Fibroblast of pulmonary artery (primary cell): ENCODE measurements at regions not wholly inside any gene's neighbourhood (a gene's known extent, or its start where the extent isn't known, plus 50 kb on each side); places are given as distances from the start of the nearest gene placed in this dataset.

Experiments used
- DNase-seq: peaks from one replicate; pipeline ENCODE4 v3.0.0-alpha.2; 2010; ENCODE audit warnings: low read depth
- H3K4me3 ChIP-seq: replicated peaks from 2 replicates; pipeline ENCODE4 v1.5.1; 2011; ENCODE audit warnings: low read depth, mild to moderate bottlenecking, control low read depth, low read length, moderate library complexity
- TF ChIP-seq, protein P1 (sequence below): IDR thresholded peaks from 2 replicates; pipeline ENCODE4 v1.5.1; 2011; ENCODE audit warnings: mild to moderate bottlenecking, control low read depth, low read length, inconsistent platforms; ENCODE audit errors: missing control alignments

DNA sequence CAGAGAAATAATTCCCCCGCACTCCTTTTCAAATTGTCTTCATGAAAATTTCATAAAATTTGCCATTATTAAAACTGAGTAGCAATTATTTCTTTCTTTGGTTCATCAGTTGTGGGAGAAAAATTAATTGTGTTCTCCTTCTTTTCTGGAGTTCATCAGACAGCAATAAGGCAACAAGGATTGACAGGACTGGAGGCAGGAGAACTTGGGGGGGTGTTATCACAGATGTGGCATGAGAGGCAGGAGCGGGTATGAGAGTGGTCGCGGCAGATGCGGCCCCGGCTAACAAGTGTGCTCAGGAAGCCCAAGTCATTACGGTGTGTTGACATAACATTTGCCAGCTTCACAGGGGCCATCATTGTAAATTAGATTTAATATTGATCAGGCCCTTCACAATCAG is 306.6 kb upstream of the TMPO start:
- TF ChIP-seq, protein P1, sequence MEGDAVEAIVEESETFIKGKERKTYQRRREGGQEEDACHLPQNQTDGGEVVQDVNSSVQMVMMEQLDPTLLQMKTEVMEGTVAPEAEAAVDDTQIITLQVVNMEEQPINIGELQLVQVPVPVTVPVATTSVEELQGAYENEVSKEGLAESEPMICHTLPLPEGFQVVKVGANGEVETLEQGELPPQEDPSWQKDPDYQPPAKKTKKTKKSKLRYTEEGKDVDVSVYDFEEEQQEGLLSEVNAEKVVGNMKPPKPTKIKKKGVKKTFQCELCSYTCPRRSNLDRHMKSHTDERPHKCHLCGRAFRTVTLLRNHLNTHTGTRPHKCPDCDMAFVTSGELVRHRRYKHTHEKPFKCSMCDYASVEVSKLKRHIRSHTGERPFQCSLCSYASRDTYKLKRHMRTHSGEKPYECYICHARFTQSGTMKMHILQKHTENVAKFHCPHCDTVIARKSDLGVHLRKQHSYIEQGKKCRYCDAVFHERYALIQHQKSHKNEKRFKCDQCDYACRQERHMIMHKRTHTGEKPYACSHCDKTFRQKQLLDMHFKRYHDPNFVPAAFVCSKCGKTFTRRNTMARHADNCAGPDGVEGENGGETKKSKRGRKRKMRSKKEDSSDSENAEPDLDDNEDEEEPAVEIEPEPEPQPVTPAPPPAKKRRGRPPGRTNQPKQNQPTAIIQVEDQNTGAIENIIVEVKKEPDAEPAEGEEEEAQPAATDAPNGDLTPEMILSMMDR, result no peak
- DNase-seq, result no peak
- no peak overlapping the region for H3K4me3 ChIP-seq

DNA sequence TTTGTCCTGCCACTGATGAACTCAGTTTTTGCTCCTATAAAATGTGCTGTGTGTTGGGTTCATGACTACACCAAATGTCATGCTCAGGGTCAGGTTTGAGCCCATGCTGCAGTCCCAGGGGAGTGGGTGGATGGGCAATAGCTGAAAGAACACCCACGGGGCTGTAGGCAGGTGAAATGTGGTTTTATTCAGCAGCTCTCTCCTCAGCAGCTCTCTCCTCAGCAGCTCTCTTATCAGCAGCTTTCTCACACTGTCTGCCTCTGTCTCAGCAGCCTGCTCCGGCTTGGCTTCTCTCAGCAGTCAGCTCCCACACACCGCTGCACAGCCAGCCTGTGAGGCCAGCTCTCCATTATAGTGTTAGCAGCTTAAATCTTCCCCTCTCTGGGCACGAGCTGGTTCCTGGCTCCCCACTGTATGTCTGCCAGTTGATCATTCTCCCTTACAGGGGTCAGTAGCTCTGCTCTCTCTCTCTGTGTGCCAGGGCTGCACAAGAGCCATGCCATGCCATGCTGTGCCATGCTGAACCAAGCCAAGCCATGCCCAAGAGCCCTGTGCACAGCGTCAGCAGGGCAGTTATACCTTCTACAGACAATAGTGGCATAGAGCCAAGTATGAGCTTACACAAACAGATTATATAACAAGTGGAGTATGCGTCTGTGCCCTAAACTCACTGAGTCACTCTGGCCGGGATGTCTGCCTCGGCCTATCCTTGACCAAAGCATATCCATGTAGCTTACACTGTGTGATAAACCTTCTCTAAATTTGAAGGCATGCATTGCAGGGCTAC is 303.3 kb upstream of the TMPO start:
- TF ChIP-seq, protein P1, result no peak
- peak; percentile 55 for DNase-seq
- H3K4me3 ChIP-seq, result no peak overlapping the region

DNA sequence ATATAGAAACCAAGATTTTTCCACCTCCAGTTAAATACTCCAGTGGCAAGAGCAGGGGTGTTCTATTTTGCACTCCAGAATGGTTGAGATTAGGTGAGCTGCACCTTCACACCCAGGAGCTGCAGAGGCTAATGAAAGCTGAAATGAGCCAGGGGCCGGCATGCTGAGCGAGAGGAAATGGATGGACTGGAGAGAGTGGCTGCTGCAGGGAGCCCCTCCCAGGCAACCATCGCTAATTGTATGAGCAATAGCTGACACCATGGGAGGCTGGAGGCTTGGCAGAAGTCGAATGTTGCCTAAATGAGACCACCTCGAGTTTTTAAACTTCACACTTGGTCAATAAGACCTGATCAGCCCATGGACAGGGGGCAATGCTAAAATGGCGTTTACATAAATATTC is 301.8 kb upstream of the TMPO start:
- TF ChIP-seq, protein P1, result no peak
- H3K4me3 ChIP-seq, result no peak overlapping the region
- DNase-seq, result no peak

DNA sequence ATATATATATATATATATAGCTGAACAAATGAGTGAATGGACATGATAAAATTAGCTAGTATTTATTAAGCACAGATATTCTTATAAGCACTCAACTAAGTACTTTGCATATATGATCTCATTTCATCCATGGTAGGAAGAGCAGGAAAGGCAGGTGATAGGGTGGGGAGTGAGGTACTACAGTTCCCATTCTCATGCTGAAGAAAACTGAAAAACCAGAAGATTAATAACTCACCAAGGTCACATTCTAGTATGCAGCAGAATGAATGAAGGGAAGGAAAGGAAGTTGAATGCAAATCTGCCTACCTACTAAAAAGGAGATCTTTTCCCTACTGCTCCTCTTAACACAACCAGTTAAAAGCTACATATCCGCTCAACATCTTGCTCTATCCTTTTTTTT is 298.1 kb upstream of the TMPO start:
- TF ChIP-seq, protein P1, result no peak
- no peak for DNase-seq
- no peak overlapping the region for H3K4me3 ChIP-seq

DNA sequence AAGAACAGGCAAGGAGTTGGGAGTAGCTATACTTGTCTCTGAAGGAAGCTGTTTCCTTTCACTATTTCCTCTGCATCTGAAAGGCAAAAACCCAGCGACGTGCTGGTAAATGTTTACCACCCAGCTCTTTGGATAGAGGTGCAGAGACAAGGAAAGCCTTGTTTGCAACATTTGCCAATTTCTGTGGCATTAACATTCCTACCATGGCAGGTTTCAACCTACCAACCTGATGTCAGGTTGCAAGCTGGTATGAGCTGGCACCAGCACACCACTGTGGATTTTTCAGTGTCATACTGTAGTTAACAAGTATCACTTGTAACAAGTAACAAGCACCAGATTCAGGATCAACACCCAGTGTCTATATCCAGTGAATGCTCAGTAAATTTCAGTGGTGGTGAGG is 294.8 kb upstream of the TMPO start:
- H3K4me3 ChIP-seq, result no peak overlapping the region
- TF ChIP-seq, protein P1, result no peak
- DNase-seq, result no peak

DNA sequence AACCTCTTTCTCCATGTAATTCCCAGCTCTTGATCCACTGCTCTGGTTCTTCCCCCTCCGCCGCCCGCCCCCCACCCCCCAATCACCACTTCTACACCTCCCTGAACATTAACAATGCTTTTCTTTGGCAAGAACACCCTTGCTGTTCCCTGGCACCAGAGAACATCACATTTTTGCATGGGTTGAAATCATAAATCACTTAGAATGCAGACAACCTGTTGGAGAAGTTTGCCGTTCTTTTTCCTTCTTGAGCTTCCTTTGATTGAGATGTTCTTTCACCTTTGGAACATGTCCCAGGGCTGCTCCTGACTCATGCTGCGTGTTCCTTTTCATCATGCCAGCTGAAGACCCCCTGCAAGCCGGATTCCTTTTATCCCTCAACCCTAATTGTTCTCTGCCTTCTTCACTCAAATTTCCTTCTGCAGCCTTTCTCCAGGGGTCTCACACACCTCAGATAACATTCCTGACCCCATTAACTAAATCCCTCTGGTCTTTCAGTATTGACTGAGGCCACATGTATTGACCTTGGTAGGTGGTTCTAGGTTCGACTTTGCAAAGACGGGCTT is 294.1 kb upstream of the TMPO start:
- TF ChIP-seq, protein P1, result no peak
- no peak for DNase-seq
- H3K4me3 ChIP-seq, result no peak overlapping the region

DNA sequence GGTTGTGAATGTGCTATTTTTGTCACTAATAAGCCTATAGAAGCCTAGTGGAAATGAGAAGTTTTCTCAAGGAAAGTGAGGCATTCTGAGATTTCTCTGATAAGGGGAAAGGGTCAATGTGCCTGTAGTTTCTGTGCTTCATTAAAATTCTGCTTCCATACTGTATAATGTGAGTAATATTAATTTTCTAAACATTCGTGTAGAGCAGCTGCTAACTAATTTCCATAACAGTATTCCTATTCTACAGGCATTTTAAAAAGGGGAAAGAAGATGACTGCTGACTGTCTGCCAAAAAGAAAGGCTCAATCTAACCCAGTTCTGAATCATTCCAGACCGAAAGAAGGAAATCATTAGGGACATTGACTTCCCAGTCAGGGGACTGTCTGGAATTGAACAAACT is 293.3 kb upstream of the TMPO start:
- DNase-seq, result no peak
- H3K4me3 ChIP-seq, result no peak overlapping the region
- TF ChIP-seq, protein P1, result no peak
